ENCODE measurements at regions not wholly inside any gene's neighbourhood (a gene's known extent, or its start where the extent isn't known, plus 50 kb on each side); places are given as distances from the start of the nearest gene placed in this dataset.

GRCh38 chr1:157197906-157198435 is 59.8 kb upstream of the ETV3 start:
- TF ChIP-seq CTCF (conservative IDR thresholded peaks at IDR 0.05) (no peak), EZH2 (IDR thresholded peaks at IDR 0.05; ENCODE audit: low read depth) (no peak)

Measured in PC-9 (cell line).